EL (cell line): ENCODE measurements at regions not wholly inside any gene's neighbourhood (a gene's known extent, or its start where the extent isn't known, plus 50 kb on each side); places are given as distances from the start of the nearest gene placed in this dataset.

Experiments
- DNase-seq: peaks from one replicate; pipeline ENCODE4 v3.0.0-alpha.2; 2016

DNA sequence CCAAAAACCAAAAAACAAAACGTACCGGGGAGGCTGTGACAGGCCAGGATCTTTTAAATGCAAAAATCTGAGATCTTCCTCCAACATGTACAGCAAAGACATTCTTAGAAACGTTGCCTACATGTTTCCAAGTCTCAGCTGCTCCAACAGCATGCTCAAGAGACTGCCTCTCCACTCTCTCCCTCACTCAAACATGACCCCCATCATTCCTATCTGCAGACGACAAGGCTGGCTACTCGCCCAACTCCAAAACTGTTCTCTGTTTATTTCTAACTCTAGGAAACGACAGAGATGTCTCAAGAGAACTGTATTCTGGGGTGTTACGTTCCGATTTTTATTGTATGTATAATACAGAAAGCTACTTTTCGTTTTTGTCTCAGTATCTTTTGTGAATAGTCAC, 57.5 kb upstream of the TMCC3 start:
- DNase-seq, result peak; percentile 6

DNA sequence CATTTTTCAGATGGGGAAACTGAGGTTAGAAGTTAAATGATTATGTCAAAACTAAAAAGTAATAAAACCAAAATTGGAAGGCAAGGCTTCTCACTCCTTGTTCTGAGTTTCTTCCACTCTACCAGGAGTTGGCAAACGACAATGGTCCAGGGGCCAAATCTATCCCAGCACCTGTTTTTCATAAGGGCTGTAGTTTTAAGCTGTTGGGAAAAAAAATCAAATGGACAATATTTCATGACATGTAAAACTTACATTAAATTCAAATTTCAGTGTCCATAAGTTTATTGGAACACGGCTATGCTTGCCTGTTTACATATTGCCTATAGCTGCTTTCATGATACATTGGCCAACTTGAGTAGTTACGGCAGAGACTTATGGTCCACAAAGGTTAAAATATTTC, 56.7 kb upstream of the TMCC3 start:
- no peak for DNase-seq

DNA sequence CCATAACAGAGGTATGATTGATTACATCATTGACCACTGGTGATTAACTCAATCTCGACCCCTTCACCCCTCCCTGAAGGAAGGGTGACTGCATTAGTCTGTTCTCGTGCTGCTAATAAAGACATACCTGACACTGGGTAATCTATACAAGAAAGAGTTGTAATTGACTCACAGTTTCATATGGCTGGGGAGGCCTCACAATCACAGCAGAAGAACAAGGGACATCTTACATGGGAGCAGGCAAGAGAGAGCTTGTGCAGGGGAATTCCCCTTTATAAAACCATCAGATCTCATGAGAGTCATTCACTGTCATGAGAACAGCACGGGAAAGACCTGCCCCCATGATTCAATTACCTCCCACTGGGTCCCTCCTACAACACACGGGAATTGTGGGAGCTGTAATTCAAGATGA, 55.9 kb upstream of the TMCC3 start:
- no peak for DNase-seq

DNA sequence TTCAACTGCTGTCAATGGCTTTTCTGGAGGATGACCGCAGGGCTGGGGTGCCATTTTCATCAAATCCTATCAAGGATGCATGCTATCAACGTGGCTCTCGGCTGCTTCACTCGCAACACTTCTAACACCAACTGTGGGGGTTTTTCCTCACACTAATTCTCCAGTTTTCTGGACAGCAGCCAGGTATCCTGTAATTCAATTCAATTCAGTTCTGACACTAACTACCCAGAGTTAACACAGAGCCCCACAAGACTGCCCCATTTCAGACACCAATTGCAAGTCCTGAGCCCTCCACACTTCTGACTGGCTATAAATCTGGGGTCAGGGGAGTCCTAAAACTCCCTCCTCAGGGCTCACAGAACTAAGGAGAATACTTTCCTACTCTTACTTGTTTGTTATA, 55.3 kb upstream of the TMCC3 start:
- DNase-seq, result no peak

DNA sequence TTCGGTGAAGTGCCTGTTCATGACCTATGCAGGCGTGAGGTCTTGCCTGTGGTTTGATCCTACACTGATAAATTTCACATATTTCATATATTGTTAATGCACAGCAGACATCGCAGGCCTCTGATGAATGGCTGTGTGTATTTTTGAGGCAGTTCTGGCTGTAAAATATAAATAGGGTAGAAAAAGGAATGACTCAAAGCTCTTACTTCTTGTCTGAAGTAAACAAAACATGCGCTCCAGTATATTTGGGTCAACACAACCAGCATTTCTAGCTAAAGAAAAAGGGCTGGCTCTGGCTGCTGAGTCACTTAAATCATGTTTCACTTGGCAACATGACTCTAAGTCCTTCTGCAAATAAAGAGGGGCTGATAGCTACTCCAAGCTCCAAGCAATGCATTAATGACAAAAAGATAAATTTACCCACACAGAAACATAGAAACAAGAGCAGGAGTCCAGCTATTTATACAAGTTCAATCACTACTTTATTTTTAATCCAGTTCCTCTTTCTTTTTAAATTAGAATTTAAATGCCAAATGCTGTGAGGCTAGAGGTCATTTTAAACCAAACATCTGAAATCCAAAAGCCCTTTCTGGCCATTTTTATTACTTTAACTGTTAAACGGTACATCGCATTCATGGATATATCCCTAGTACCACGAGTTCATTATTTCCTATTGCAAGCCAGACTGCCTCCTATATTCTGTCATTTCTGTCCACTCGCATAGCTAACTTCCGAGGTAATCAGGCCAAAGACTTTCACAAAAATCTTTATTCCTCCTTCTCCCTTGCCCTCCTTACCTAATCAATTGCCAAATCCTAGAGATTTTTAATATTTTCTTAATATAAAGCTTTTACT, 54.3 kb upstream of the TMCC3 start:
- DNase-seq, result peak; percentile 63

DNA sequence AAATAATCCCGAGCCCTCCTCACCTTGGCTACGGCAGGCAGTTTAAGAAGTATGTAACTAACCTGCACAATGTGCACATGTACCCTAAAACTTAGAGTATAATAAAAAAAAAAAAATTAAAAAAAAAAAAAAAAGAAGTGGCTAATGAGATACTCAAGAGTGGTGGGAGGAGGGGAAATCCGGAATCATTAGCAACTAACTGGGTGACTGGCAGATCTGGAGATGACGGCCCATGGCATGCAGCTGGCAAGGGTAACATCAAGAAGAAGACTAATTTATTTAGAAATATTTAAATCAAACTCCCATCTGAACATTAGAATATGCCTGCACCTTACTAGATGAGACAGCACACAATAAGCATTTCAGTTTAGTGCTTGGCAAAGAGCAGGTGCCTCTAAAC, 52.3 kb upstream of the TMCC3 start:
- DNase-seq, result no peak

DNA sequence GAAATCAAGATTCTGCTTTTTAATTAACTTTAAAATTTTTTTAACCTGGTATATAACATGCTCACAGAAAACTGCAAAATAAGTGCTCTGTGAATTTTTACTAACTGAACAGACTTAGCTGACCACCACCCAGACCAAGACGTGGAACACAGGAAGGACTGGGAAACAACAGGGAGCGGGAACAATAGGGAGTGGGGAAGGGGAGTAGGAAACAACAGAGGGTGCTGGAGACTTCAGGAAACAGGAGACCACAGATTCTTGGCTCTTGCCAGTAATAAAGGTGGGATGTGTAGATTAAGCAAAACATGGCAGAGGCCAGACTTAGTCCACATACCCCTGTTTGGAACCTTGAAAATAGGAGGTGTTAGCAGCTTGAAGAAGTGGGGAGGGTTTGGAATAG, 51.4 kb upstream of the TMCC3 start:
- DNase-seq, result no peak

DNA sequence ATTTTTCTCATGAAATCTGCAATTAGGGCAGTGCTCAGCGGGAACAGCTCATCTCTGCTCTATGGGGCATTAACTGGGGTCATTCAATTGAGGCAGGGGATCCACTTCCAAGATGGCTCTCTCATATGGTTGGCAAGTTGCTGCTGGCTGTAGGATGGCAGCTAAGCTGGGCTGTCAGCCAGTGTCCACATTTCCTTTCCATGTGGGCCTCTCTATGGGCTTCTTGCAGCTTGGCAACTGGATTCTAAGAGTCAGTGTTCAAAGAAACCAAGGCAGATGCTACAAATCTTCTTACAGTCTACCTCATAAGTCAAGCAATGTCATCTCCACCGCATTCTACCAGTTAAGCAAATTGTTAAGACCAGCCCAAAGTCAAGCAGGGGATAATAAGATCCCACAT, 50.3 kb upstream of the TMCC3 start:
- DNase-seq, result no peak
